Activated naive CD4-positive, alpha-beta T cell treated with anti-CD3 and anti-CD28 coated beads, Interleukin-2, amount 50 U/mL, for 16 hours (primary cell): ENCODE measurements at regions not wholly inside any gene's neighbourhood (a gene's known extent, or its start where the extent isn't known, plus 50 kb on each side); places are given as distances from the start of the nearest gene placed in this dataset.

ENCODE experiments used
- DNase-seq: peaks from one replicate; pipeline ENCODE4 v3.0.0-alpha.2; 2020

DNA sequence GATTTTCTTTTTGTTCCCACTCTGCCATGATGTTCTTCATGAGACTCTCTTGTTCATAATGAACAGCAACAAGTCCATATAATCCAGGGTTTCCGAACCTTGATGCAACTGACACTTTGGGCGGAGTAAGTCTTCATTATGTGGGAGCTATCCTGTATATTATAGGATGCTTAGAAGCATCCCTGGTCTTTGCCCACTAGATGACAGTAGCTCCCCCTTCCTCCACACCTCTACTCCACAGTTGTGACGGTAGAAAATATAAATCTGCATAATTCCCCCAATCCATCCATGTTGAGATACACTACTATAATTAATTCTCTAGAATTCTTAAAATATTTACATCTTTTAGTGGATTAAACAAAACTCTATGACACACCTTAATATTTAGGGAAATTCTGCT, 482.2 kb upstream of the CELF4 start:
- no peak for DNase-seq

- no peak for DNase-seq
Observed at GRCh38 chr18:38046651-38047050, 481.1 kb upstream of the CELF4 start.

- DNase-seq, result no peak
Observed at GRCh38 chr18:38045845-38046244, 480.2 kb upstream of the CELF4 start.

DNA sequence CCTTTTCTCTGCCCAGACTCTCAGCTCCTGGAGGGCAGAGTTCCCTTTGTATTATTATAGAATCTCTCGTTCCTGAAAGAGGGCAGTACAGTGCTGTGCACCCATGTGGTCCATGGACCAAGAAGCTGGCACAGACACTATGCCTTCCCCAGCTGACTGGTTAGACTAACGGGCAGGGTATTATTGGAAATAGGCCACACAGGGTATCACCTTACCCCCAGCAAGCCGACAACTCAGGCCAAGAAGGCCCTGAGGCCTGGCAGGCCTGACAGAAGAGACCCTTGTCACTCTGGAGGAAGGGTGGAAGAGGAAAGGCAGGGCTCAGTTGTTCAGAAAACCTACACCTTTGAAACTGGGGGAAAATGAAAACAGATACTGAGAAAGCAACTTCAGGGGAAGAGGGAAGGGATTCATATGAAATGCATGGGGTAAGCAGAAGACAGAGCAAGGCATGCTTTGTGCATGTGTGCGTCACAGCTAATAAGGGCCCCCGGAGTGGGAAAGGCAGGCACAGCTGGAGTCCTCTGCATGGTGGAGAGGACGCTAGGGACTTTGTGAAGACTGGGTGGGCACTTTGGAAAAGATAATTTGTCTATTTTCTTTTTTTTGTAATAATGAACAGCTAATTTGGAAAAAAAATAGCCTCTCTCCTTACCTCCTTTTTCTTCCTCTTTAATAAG, 476.8 kb upstream of the CELF4 start:
- no peak for DNase-seq

GRCh38 chr18:38038242-38038641, 472.6 kb upstream of the CELF4 start:
- DNase-seq, result no peak

DNA sequence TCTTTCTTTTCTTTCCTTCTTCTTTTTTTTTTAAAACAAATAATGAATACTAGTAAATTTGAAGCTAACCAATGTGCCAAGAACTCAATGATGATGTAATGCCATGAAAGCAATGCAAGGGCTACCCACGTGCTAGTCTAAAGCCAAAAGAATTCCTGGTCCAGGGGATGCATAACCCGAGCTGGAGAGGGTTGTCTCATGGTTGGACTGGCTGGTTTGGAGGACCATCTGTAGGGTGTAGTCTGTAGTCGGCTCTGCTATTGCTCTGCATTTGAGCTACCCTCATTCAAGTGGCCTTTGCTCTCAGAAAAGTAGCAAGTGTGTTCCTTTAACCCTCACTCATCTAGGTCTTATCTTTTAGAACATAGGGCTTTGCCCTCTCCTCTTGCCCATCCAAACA, 469.6 kb upstream of the CELF4 start:
- DNase-seq, result no peak

DNA sequence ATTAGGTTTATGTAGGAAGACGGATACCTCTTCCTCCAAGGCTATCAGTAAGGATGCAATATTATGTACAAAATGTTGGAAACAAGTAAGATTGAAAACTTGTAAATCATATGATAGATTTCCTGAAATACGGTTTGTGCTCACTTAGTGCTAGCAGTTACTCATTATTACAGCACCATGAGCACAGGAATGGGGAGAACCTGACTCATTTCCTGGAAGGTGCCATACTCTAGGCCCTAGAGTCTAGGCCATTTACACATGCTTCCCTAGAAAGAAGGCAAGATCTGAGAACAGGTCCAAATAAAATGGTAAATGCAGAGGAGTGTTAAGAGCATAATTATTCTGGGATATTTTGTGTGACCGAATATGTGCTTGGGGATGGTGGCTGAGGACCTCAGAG, 467.7 kb upstream of the CELF4 start:
- no peak for DNase-seq

DNA sequence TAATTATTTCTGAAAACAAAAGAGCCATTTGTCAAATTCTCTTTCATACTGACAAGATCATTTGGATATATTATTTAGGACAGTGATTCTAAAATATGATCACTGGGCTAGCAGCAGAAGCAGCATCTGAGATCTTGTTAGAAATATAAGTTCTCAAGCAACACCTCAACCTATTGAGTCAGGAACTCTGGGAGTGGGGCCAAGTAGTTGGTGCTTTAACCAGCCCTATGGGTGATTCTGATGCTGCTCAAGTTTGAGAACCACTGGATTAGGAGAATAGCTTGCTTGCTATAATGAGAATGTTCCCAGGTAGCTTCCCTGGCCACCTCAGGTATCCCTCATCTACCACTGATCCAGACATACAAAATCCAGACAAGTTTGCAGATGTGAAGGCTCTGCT, 466.9 kb upstream of the CELF4 start:
- DNase-seq, result no peak

DNA sequence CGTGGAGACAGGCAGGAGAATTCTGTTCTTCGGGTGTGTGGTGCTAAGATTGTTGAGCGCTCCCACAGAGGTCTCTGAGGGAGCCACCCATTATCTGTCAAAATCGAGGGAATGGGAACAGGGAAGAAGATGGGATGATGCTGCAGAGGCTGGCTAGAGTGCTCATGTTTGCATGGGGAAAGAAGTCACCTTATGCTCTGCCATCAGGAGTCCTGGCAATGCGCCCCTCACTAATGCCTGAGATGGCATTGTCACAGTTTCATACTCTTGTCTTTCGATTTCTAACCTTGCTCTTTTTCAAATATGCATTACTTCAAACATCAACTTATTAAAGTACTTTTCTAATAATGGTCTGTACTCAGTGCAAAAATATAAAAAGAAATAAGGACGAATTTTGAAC, 463.3 kb upstream of the CELF4 start:
- no peak for DNase-seq

GRCh38 chr18:38025433-38026038, 459.9 kb upstream of the CELF4 start:
- DNase-seq, result no peak

DNA sequence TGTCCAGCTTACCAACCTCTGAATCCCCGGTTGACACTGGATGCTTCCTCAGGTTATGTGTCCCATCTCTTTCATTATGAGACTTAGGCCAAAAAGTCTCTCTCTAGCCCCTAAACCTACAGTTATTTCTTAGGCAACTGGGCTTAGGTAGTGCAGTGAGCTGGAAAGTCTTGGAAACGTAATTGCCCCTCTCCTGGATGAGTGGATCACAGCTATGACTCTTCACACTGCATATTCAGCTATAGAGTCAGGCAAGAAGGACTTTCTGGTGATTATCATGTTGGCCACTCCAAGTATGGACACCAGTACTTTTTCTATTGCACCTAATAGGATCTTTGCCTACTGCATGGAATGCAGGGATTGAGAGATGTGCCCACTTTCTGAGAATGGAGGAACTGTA, 458.3 kb upstream of the CELF4 start:
- DNase-seq, result no peak

DNA sequence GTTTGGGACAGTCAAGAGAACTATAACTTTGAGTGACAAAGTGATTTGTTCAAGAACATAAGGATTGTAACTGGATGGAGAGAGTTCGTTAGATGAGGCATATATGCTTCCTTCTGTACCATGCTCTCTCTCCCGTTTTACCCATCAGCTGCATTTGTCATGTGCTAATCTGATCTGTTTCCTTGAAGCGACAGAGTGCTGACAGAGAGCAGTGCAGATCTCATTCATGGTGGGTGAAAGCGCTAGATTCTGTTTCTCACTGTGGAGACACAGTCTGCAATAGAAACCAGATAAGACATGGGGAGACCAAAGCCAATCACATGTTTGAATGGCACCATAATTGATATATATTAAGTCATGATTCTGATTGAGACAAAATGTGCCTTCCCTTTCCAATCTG, 456.6 kb upstream of the CELF4 start:
- DNase-seq, result no peak

DNA sequence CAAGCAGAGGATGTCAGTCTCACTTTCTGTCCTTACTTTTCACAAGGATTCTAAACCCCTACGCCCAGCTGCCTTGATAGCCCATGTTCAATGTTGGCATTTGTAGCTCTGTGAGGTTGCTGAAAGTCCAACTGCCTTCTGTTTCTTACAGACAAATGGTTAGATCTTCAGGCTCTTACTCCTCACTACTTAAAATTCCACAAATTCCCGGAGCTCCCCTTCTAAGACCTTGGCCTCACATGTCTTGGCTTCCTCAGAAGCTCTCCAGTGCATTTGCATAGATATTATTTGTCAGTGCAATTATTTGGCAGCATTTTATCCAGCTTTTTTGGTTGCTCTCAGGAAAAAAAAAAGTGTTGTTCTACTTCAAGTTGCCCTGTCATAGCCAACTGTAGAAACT, 453.7 kb upstream of the CELF4 start:
- DNase-seq, result no peak

GRCh38 chr18:38010971-38011857, 445.6 kb upstream of the CELF4 start:
- no peak for DNase-seq

DNA sequence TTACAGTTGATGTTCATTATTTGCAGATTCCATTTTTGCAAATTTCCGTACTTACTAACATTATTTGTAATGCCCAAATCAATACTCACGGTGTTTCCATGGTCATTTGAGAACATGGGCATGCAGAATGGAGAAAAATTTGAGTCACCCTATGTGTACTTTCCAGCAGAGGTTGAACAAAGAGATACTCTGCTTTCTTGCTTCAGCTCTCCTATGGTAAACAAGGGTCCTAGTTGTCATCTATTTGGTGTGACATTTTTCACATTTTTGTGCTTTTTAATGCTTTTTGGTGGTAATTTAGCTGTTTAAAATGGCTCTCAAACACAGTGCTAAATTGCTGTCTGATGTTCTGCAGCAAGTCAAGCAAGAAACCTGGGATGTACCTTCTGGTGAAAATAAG, 444.4 kb upstream of the CELF4 start:
- DNase-seq, result no peak

- no peak for DNase-seq
Observed at GRCh38 chr18:38009320-38009719, 443.7 kb upstream of the CELF4 start.

GRCh38 chr18:38007676-38008330, 442.2 kb upstream of the CELF4 start:
- DNase-seq, result no peak

- no peak for DNase-seq
Observed at GRCh38 chr18:38007026-38007425, 441.4 kb upstream of the CELF4 start.

DNA sequence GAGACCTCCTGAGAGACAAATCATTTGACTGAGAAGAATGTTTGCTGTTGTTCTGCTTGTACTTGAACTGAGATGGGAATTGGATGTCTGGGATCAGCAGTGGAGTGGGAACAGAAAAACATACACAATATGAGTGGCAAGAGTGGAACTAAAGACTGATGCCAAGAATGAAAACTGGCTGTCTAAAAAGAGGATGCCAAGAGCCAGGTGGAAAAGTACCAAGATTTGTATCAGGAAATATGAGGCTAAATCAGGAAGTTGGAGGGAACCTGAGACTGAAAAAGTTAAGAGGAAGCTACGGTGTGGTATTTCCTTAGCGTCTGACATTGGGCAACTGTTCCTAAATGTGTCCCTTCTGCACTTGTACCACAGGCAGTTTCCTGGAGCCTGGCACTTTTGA, 440.9 kb upstream of the CELF4 start:
- no peak for DNase-seq

GRCh38 chr18:37997695-37998094, 432.1 kb upstream of the CELF4 start:
- no peak for DNase-seq

- no peak for DNase-seq
Observed at GRCh38 chr18:37987901-37988300, 422.3 kb upstream of the CELF4 start.

GRCh38 chr18:37986665-37987064, 421.1 kb upstream of the CELF4 start:
- DNase-seq, result no peak

DNA sequence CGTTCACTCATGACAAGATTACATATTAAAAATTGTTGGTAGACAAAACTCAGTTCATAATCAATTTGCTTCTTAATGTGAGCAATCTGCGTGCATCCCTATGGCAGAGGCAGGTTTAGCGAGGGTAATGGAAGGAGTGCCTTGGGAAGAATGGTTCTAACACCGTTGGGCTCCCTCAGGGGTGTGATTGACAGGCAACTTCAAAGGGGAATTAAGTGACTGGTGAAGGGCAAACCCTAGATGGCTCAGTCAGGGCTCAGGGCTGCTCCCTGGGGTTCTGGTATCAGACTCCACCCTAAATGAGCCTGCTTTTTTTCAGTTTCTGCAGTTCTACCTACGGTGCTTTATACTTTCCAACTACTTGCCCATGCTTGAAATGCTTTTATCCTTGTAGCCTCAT, 419.5 kb upstream of the CELF4 start:
- DNase-seq, result no peak

- no peak for DNase-seq
Observed at GRCh38 chr18:37980556-37980955, 415.0 kb upstream of the CELF4 start.
